Left ventricle myocardium inferior (tissue), 1 donor: ENCODE measurements at regions not wholly inside any gene's neighbourhood (a gene's known extent, or its start where the extent isn't known, plus 50 kb on each side); places are given as distances from the start of the nearest gene placed in this dataset.

Experiments used
- DNase-seq: peaks from one replicate; pipeline ENCODE4 v3.0.0-alpha.2; 2020
- H3K27ac ChIP-seq: fragments of 200-600 bp; replicated peaks from 2 replicates; pipeline ENCODE4 v1.8.0; 2021
- H3K27me3 ChIP-seq: fragments of 200-600 bp; 2 replicates; pipeline ENCODE4 v1.8.0; 2021; ENCODE audit warnings: low read depth
- H3K36me3 ChIP-seq: fragments of 200-600 bp; 2 replicates; pipeline ENCODE4 v1.8.0; 2021
- H3K4me1 ChIP-seq: fragments of 200-600 bp; 2 replicates; pipeline ENCODE4 v1.8.0; 2021
- H3K4me3 ChIP-seq: fragments of 200-600 bp; 2 replicates; pipeline ENCODE4 v1.8.0; 2021; ENCODE audit warnings: mild to moderate bottlenecking, moderate library complexity
- H3K9me3 ChIP-seq: fragments of 200-600 bp; replicated peaks from 2 replicates; pipeline ENCODE4 v1.8.0; 2021
- intact Hi-C: fragments of 100-400 bp; cut with micrococcal nuclease; formaldehyde crosslinking; loops from one replicate; pipeline ENCODE4 v1.11.0; 2022
- TF ChIP-seq, protein P1 (sequence below): fragments of 200-600 bp; IDR thresholded peaks from 2 replicates; pipeline ENCODE4 v1.8.0; 2021; ENCODE audit warnings: antibody characterized with exemption, mild to moderate bottlenecking, borderline replicate concordance
- donor health status: DM: no; HTN: yes; CAD: no; lungs with severe emphysema.

GRCh38 chr9:3746296-3747275 is 220.8 kb upstream of the RFX3 start:
- Histone ChIP-seq H3K27me3 (no peaks in the 10 kb centered on the region), H3K36me3 (no peaks in the 10 kb centered on the region), H3K9me3 (no peaks in the 10 kb centered on the region), H3K27ac (no peak overlapping the region), H3K4me3 (no peak overlapping the region), H3K4me1 (no peaks in the 10 kb centered on the region)
- intact Hi-C loops = no loop called here
- TF ChIP-seq, protein P1, sequence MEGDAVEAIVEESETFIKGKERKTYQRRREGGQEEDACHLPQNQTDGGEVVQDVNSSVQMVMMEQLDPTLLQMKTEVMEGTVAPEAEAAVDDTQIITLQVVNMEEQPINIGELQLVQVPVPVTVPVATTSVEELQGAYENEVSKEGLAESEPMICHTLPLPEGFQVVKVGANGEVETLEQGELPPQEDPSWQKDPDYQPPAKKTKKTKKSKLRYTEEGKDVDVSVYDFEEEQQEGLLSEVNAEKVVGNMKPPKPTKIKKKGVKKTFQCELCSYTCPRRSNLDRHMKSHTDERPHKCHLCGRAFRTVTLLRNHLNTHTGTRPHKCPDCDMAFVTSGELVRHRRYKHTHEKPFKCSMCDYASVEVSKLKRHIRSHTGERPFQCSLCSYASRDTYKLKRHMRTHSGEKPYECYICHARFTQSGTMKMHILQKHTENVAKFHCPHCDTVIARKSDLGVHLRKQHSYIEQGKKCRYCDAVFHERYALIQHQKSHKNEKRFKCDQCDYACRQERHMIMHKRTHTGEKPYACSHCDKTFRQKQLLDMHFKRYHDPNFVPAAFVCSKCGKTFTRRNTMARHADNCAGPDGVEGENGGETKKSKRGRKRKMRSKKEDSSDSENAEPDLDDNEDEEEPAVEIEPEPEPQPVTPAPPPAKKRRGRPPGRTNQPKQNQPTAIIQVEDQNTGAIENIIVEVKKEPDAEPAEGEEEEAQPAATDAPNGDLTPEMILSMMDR = no peak
- DNase-seq = no peak

- no peak for DNase-seq
- Histone ChIP-seq H3K27ac (no peak overlapping the region), H3K4me3 (no peak overlapping the region), H3K9me3 (no peaks in the 10 kb centered on the region), H3K36me3 (no peaks in the 10 kb centered on the region), H3K27me3 (no peaks in the 10 kb centered on the region), H3K4me1 (no peaks in the 10 kb centered on the region)
- TF ChIP-seq, protein P1 = no peak
- intact Hi-C loops = no loop called here
Observed at GRCh38 chr9:3743901-3744413, 218.2 kb upstream of the RFX3 start.

DNA sequence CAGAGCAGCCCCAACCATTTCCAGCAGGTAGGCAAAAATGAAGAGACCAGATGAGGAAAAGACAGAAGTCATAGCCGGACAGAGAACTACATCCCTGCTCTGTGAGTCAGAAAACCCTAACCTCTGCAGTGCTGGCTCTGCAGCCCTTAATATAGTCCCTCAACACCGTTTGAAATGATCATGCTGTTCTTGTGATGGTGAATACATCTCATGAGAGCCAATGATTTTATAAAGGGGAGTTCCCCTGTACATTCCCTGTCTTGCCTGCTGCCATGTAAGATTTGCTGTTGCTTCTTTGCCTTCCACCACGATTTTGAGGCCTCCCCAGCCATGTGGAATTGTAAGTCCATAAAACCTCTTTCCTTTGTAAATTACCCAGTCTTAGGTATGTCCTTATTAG is 216.8 kb upstream of the RFX3 start:
- DNase-seq = no peak
- Histone ChIP-seq H3K4me1 (no peaks in the 10 kb centered on the region), H3K27me3 (no peaks in the 10 kb centered on the region), H3K36me3 (no peaks in the 10 kb centered on the region), H3K4me3 (no peak overlapping the region), H3K27ac (no peak overlapping the region), H3K9me3 (no peaks in the 10 kb centered on the region)
- intact Hi-C loops = no loop called here
- TF ChIP-seq, protein P1 = no peak

- TF ChIP-seq, protein P1 = no peak
- H3K4me3 ChIP-seq = no peak overlapping the region
- intact Hi-C loops = no loop called here
- H3K36me3 ChIP-seq = no peaks in the 10 kb centered on the region
- H3K4me1 ChIP-seq = no peaks in the 10 kb centered on the region
- H3K9me3 ChIP-seq = no peaks in the 10 kb centered on the region
- H3K27ac ChIP-seq = no peak overlapping the region
- no peaks in the 10 kb centered on the region for H3K27me3 ChIP-seq
- no peak for DNase-seq
Observed at GRCh38 chr9:3741729-3742128, 215.9 kb upstream of the RFX3 start.

GRCh38 chr9:3740690-3741419 is 215.1 kb upstream of the RFX3 start:
- DNase-seq = no peak
- no peak overlapping the region for H3K4me3 ChIP-seq
- H3K27me3 ChIP-seq = no peaks in the 10 kb centered on the region
- no peak overlapping the region for H3K27ac ChIP-seq
- TF ChIP-seq, protein P1 = no peak
- H3K36me3 ChIP-seq = no peaks in the 10 kb centered on the region
- no peaks in the 10 kb centered on the region for H3K9me3 ChIP-seq
- intact Hi-C loops = no loop called here
- H3K4me1 ChIP-seq = no peaks in the 10 kb centered on the region
